Liver (tissue), 8 donors: ENCODE measurements at regions not wholly inside any gene's neighbourhood (a gene's known extent, or its start where the extent isn't known, plus 50 kb on each side); places are given as distances from the start of the nearest gene placed in this dataset.

ENCODE experiments used
- DNase-seq: peaks from one replicate; pipeline ENCODE4 v3.0.0-alpha.2; 2017; ENCODE audit warnings: low spot score
- H3K27ac ChIP-seq, 2 donors: one replicate each; pipeline ENCODE4 v1.7.0; 2013; ENCODE audit warnings: inconsistent platforms in 2 of 2, low read length in 2 of 2, control low read depth in 1 of 2, low read depth in 1 of 2, mild to moderate bottlenecking in 1 of 2
- H3K27me3 ChIP-seq, 4 donors: one replicate each; pipeline versions ENCODE4 v1.6.1 to v1.7.0; 2013; ENCODE audit warnings: low read length in 3 of 4, inconsistent platforms in 1 of 4, mild to moderate bottlenecking in 1 of 4, moderate library complexity in 1 of 4; ENCODE audit not compliant: control insufficient read depth in 4 of 4, insufficient read depth in 4 of 4
- H3K36me3 ChIP-seq, 4 donors: one replicate each; pipeline versions ENCODE4 v1.6.1 to v1.7.0; 2013; ENCODE audit warnings: low read length in 3 of 4, mild to moderate bottlenecking in 3 of 4, low read depth in 1 of 4, moderate library complexity in 1 of 4; ENCODE audit not compliant: control insufficient read depth in 4 of 4, insufficient read depth in 3 of 4
- H3K4me1 ChIP-seq, 4 donors: one replicate each; pipeline versions ENCODE4 v1.6.1 to v1.7.0; 2013; ENCODE audit warnings: low read length in 3 of 4, mild to moderate bottlenecking in 3 of 4, moderate library complexity in 1 of 4; ENCODE audit not compliant: control insufficient read depth in 4 of 4, insufficient read depth in 4 of 4
- H3K4me3 ChIP-seq, 3 donors: one replicate each; pipeline versions ENCODE4 v1.6.1 to v1.7.0; 2013; ENCODE audit warnings: low read length in 3 of 3, control low read depth in 1 of 3, low read depth in 1 of 3, mild to moderate bottlenecking in 1 of 3
- H3K9ac ChIP-seq, 2 donors: one replicate each; pipeline ENCODE4 v1.7.0; 2013; ENCODE audit warnings: low read length in 2 of 2, mild to moderate bottlenecking in 2 of 2, moderate library complexity in 2 of 2, control low read depth in 1 of 2, low read depth in 1 of 2
- H3K9me3 ChIP-seq, 4 donors: one replicate each; pipeline versions ENCODE4 v1.6.1 to v1.7.0; 2013; ENCODE audit warnings: low read length in 3 of 4; ENCODE audit not compliant: control insufficient read depth in 4 of 4
- ATF3 ChIP-seq: IDR thresholded peaks from 2 replicates; pipeline ENCODE4 v1.6.1; 2016; ENCODE audit warnings: antibody characterized with exemption
- CTCF ChIP-seq: fragments of 150-350 bp; IDR thresholded peaks from 2 replicates; pipeline ENCODE4 v1.5.1; 2017; ENCODE audit warnings: improper control_type of control experiment, low read depth, low read length; ENCODE audit not compliant: missing input control
- EGR1 ChIP-seq, 2 donors: IDR thresholded peaks; 2 replicates each; pipeline ENCODE4 v1.6.1; 2016 to 2018; ENCODE audit warnings: antibody characterized with exemption in 2 of 2, low read depth in 2 of 2
- FOXA1 ChIP-seq: IDR thresholded peaks from 2 replicates; pipeline ENCODE4 v1.6.1; 2016; ENCODE audit warnings: antibody characterized with exemption
- FOXA2 ChIP-seq: IDR thresholded peaks from 2 replicates; pipeline ENCODE4 v1.6.1; 2016; ENCODE audit warnings: antibody characterized with exemption
- GABPA ChIP-seq, 2 donors: IDR thresholded peaks in 1 of 2; conservative IDR thresholded peaks in 1 of 2; 2 replicates each; pipeline ENCODE4 v1.6.1; 2016; ENCODE audit warnings: antibody characterized with exemption in 2 of 2, mild to moderate bottlenecking in 1 of 2, moderate library complexity in 1 of 2
- HNF4A ChIP-seq, 2 donors: conservative IDR thresholded peaks; 2 replicates each; pipeline ENCODE4 v1.6.1; 2016; ENCODE audit warnings: antibody characterized with exemption in 2 of 2, mild to moderate bottlenecking in 2 of 2
- HNF4G ChIP-seq: IDR thresholded peaks from 2 replicates; pipeline ENCODE4 v1.6.1; 2016; ENCODE audit warnings: antibody characterized with exemption
- JUND ChIP-seq, 2 donors: IDR thresholded peaks; 2 replicates each; pipeline ENCODE4 v1.6.1; 2016; ENCODE audit warnings: antibody characterized with exemption in 2 of 2
- NR2F2 ChIP-seq: IDR thresholded peaks from 2 replicates; pipeline ENCODE4 v1.6.1; 2016; ENCODE audit warnings: antibody characterized with exemption
- RAD21 ChIP-seq, 2 donors: IDR thresholded peaks; 2 replicates each; pipeline ENCODE4 v1.6.1; 2016; ENCODE audit warnings: antibody characterized with exemption in 2 of 2, mild to moderate bottlenecking in 2 of 2
- RXRA ChIP-seq, 2 donors: IDR thresholded peaks; 2 replicates each; pipeline ENCODE4 v1.6.1; 2017 to 2018; ENCODE audit warnings: antibody characterized with exemption in 2 of 2, mild to moderate bottlenecking in 1 of 2
- SP1 ChIP-seq: IDR thresholded peaks from 2 replicates; pipeline ENCODE4 v1.6.1; 2018; ENCODE audit warnings: antibody characterized with exemption, mild to moderate bottlenecking
- TAF1 ChIP-seq: conservative IDR thresholded peaks from 2 replicates; pipeline ENCODE4 v1.6.1; 2016; ENCODE audit warnings: antibody characterized with exemption, mild to moderate bottlenecking
- YY1 ChIP-seq: IDR thresholded peaks from 2 replicates; pipeline ENCODE4 v1.6.1; 2016; ENCODE audit warnings: antibody characterized with exemption, mild to moderate bottlenecking
- WGBS: extraction: QIAGEN DNeasy Blood & Tissue Kit; methylation state at CpG from one replicate; pipeline ENCODE4 v1.1.7; 2013; 5-methylcytosine and 5-hydroxymethylcytosine counted together
- TF ChIP-seq, protein P1 (sequence below): IDR thresholded peaks from 2 replicates; pipeline ENCODE4 v1.6.1; 2016; ENCODE audit warnings: antibody characterized with exemption
- TF ChIP-seq, protein P2 (sequence below): IDR thresholded peaks from 2 replicates; pipeline ENCODE4 v1.6.1; 2016; ENCODE audit warnings: antibody characterized with exemption
- TF ChIP-seq, protein P3 (sequence below): IDR thresholded peaks from 2 replicates; pipeline ENCODE4 v1.6.1; 2016; ENCODE audit warnings: antibody characterized with exemption, mild to moderate bottlenecking
- donor health status: healthy.
- donor health status: healthy.
- donor health status: healthy.
- donor health status: healthy.
- donor health status: healthy.

- TF ChIP-seq SP1: no peak
- no peak for TF ChIP-seq FOXA1
- no peak for TF ChIP-seq RXRA (IDR thresholded peaks at IDR 0.05)
- no peak for TF ChIP-seq CTCF
Observed at GRCh38 chr4:122050841-122051240, 99.0 kb upstream of the TRPC3 start (continued).

DNA sequence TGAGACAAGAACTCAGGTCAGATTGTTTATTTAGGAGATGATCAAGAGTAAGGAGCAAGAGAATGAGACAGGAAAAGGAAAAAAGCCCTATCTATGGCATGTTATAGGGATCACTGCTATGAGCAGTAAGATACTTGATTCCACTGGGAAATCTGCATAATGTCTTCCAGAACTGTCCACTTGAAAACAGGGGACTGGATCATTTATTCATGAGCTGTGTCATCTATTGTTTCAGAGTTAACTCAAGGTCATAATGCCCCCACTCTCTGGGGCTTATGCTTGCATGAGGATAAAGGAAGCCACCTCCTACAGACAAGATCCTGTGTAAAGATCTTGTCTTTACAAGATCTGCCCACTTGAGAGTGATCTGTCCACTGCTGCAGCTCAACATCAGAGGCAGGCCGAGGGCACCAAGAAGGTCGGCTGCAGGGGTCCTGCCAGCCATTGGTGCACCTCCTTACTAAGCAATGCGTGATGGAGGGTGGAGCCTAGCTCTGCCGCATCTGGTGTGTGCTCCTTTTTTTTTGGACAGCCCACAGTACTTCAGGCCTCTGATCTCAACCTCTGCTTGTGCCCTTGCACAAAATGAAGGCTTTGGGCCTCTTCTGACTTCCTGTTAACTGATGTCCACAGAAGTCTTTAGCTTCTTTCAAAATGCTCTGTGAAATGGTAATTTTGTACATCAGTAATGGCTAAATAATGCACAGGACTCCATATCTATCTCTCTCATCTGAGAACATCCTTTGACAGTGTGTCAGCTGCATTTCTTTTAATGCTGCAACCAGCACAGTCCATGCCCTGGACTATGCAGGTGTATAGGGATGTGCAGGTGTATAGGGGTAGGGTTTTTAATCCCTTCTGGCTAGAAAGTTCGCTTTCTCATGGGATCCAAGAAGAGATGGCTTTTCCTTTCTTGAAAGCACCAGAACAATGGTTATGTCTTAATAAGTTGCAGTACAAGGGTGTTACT is 95.9 kb upstream of the TRPC3 start:
- Histone ChIP-seq H3K4me3 (no peak overlapping the region), H3K9ac (no peak overlapping the region), H3K9me3 (no peaks in the 10 kb centered on the region), H3K4me1 (no peaks in the 10 kb centered on the region), H3K27ac (no peak overlapping the region), H3K27me3 (no peaks in the 10 kb centered on the region), H3K36me3 (no peaks in the 10 kb centered on the region)
- WGBS: 84% methylated on average over 5 of the region's 5 CpGs
- DNase-seq: no peak
- TF ChIP-seq FOXA2: no peak
- TF ChIP-seq JUND (IDR thresholded peaks at IDR 0.05): no peak
- TF ChIP-seq RAD21 (IDR thresholded peaks at IDR 0.05): no peak
- TF ChIP-seq TAF1: no peak
- TF ChIP-seq NR2F2: no peak
- TF ChIP-seq ATF3: no peak
- TF ChIP-seq YY1: no peak
- TF ChIP-seq, protein P1, sequence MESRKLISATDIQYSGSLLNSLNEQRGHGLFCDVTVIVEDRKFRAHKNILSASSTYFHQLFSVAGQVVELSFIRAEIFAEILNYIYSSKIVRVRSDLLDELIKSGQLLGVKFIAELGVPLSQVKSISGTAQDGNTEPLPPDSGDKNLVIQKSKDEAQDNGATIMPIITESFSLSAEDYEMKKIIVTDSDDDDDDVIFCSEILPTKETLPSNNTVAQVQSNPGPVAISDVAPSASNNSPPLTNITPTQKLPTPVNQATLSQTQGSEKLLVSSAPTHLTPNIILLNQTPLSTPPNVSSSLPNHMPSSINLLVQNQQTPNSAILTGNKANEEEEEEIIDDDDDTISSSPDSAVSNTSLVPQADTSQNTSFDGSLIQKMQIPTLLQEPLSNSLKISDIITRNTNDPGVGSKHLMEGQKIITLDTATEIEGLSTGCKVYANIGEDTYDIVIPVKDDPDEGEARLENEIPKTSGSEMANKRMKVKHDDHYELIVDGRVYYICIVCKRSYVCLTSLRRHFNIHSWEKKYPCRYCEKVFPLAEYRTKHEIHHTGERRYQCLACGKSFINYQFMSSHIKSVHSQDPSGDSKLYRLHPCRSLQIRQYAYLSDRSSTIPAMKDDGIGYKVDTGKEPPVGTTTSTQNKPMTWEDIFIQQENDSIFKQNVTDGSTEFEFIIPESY: no peak
- TF ChIP-seq GABPA (IDR thresholded peaks at IDR 0.05 in 1 of 2, conservative IDR thresholded peaks at IDR 0.05 in 1 of 2): no peak
- no peak for TF ChIP-seq CTCF
- TF ChIP-seq FOXA1: no peak
- TF ChIP-seq, protein P2, sequence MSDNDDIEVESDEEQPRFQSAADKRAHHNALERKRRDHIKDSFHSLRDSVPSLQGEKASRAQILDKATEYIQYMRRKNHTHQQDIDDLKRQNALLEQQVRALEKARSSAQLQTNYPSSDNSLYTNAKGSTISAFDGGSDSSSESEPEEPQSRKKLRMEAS: no peak
- TF ChIP-seq, protein P3, sequence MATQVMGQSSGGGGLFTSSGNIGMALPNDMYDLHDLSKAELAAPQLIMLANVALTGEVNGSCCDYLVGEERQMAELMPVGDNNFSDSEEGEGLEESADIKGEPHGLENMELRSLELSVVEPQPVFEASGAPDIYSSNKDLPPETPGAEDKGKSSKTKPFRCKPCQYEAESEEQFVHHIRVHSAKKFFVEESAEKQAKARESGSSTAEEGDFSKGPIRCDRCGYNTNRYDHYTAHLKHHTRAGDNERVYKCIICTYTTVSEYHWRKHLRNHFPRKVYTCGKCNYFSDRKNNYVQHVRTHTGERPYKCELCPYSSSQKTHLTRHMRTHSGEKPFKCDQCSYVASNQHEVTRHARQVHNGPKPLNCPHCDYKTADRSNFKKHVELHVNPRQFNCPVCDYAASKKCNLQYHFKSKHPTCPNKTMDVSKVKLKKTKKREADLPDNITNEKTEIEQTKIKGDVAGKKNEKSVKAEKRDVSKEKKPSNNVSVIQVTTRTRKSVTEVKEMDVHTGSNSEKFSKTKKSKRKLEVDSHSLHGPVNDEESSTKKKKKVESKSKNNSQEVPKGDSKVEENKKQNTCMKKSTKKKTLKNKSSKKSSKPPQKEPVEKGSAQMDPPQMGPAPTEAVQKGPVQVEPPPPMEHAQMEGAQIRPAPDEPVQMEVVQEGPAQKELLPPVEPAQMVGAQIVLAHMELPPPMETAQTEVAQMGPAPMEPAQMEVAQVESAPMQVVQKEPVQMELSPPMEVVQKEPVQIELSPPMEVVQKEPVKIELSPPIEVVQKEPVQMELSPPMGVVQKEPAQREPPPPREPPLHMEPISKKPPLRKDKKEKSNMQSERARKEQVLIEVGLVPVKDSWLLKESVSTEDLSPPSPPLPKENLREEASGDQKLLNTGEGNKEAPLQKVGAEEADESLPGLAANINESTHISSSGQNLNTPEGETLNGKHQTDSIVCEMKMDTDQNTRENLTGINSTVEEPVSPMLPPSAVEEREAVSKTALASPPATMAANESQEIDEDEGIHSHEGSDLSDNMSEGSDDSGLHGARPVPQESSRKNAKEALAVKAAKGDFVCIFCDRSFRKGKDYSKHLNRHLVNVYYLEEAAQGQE: no peak
- no peak for TF ChIP-seq HNF4G
- no peak for TF ChIP-seq RXRA (IDR thresholded peaks at IDR 0.05)
- TF ChIP-seq SP1: no peak
- no peak for TF ChIP-seq EGR1 (IDR thresholded peaks at IDR 0.05; ENCODE audit: low read depth in 2 of 2)
- TF ChIP-seq HNF4A (conservative IDR thresholded peaks at IDR 0.05): no peak
